GM21367 (cell line): ENCODE measurements at regions not wholly inside any gene's neighbourhood (a gene's known extent, or its start where the extent isn't known, plus 50 kb on each side); places are given as distances from the start of the nearest gene placed in this dataset.
"Not testable (repeated sequence)": the region's sequence is repeated elsewhere in the genome, so short reads cannot be mapped to it uniquely, and the experiment has no call there.

ENCODE experiments used
- ATAC-seq: cut with Tn5 transposase; IDR thresholded peaks from one replicate; pipeline ENCODE4 v1.9.1; 2021; ENCODE audit not compliant: unreplicated experiment

DNA sequence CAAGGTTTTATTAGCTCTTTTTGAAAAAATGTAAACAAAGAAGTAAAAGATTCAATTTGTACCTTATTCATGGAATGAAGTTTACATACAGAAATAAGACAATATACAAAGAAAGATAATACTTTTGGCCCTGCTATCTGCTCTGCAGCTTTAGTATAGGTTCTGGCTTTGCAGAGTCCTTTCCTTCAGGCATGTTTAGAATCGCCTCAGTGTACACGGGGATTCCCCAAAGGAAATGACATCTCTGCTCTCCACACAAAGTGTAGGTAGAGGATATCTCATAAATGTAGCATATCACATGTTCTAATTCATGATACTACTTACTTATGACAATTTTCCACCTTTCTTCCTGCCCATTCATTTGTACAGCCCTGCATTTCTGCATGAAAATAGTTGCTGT is 222.6 kb upstream of the DPYD start:
- no peak for ATAC-seq

DNA sequence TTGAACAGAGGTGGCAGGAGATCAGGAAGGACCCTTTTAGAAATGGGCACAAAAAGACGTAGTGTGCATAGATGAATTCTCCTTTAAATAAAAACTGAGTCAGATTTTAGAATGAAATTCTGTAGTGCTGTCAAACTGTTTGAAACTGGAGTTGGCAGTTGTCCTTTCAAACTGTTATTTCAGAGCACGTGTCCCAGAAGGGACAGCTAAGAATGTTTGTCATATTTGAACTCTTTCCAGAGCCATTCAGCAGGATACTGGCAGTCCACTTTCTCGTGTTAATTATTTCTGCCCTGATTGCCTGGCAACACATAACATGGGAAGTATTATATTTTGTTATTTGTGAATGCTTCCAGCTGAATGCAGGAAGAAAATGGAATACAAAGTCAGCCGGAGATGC is 212.3 kb upstream of the DPYD start:
- no peak for ATAC-seq

DNA sequence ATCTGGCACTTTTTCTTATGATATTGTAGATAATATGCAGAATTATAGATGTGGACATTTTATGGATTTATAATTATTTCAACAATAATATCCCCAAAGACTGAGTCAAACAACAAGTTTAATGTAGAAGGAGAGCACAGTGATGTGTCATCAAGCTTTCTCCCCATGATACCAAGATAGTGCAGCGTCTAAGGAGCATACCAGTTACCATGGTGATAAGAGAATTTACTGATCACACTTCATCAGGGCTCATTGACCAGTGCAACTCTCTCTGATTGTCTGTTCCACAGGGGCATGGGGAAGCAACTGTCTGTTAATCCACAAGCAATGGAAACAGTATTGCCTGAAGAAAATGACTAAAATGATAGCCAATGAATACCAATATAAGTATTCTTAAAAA is 209.6 kb upstream of the DPYD start:
- no peak for ATAC-seq

DNA sequence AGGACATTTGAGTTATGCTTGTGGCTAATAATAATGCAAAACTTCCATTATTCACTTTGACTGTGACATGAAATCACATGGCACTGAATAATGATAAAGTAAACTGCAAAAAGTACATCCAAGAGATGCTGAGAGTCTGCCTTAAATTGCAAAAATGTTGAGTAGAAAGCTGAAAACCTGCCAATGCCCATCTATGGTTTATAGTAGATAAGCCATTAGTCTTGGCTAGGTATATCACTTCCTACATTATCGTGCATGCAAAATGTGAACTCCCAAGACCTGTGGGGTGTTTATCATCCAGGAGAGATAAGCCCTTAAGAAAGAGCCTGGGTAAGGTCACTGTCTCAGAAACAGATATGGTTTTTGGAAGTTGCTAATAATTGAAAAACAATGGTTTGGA is 208.7 kb upstream of the DPYD start:
- no peak for ATAC-seq

DNA sequence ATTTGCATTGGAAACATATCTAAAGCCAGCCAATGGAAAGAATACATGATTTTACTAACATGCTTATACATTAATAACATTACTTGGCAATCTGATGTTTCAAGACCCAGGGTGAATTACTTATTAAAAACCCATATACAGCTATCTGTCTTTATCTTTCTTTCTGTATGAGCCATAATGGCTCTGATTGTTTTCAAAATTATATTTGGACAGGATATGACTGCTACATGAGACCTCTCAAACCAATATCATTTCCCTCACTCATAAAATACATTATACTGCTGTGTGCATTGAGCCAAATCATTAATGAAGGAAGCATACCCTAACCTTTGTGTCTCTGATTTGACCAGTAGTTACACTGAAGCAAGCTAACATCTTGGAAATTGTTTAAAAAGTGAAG is 205.9 kb upstream of the DPYD start:
- no peak for ATAC-seq

DNA sequence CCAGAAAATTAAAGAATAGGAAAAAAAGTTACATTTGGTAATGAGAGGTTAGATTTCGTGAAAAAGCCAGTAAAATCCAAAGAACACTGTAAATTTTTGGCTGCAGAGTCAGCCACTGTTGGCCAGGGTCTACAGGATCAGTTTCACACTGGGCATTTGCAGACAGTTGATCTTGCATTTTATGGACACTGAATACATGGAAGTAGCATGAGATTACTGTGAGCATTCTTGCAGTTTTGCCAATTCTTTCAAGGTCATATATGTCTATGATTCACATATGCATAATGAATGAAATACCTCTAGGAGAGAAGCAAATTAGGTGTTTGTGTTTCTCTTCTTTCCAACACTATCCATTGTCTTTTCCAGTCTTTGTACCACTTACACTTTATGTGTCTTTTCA is 200.8 kb upstream of the DPYD start:
- ATAC-seq, result no peak

DNA sequence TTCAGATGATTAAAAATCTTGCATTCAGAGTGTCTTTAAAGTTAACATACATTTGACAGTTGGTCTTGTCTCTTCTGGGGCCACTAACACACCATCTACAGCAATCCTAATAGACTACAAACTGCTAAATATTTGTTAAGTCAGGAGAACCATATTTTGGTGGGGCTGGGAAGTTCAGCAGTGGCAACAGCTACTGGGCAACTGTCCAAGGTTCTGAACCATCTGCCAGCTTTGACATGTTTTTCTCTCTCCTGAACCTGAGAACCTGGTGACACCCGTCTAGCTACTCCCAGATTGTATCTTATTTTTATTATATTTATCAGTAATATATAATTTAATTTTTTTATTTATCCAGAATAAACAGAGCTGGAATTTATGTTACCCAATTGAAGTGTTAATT is 199.0 kb upstream of the DPYD start:
- ATAC-seq, result no peak

DNA sequence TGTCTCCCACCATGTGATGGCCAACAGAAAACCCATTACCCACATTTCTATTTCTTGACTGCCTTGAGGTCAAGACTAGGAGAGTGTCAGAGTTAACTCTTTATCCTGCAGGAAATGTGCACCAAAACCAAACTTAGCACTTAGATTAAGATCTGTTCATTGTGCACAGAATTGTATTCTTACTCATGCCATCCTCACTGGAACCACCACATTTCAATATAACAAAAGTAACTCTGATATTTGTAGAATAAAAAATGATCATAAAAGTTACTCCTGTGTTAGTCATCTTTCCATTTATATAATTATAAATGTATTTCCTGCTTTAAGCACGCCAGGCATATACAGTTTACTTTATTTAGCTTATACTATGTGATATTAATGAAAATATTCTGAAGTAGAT is 193.0 kb upstream of the DPYD start:
- no peak for ATAC-seq

DNA sequence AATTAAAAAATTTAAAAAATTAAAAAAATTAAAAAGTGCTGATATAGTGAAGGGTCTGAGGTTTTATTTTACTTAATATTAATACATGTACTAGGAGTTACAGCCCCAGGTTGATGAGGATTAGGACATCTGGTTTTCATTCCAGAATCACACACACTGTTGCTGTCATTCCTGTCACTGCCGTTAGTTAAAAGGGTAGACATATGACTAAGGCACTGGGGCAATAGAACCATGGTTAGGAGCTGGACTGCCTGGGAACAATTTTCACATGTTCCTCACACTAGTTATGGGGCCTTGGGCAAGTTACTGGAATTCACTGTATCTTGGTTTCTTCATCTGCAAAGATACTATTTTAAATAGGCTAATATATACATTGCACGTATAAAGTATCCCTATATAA is 191.8 kb upstream of the DPYD start:
- ATAC-seq, result no peak

DNA sequence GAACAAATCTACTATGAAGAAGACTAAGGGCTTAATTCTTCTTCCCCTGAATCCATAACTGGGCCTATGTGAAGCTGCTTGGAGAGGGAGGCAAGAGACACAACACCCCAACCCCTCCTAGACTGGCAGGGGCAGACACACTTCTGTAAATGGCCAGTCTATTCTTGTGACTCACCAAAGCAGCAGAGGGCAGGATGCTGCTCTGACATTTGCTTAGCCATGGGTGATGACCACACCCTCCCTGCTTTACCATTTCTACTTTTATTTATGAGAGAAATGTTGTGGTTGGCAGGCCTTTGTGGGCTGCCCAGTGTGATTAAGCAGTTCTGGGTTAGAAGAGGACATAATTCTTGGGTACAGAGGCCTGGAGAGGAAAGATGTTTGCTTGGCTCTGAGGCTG is 189.8 kb upstream of the DPYD start:
- no peak for ATAC-seq

DNA sequence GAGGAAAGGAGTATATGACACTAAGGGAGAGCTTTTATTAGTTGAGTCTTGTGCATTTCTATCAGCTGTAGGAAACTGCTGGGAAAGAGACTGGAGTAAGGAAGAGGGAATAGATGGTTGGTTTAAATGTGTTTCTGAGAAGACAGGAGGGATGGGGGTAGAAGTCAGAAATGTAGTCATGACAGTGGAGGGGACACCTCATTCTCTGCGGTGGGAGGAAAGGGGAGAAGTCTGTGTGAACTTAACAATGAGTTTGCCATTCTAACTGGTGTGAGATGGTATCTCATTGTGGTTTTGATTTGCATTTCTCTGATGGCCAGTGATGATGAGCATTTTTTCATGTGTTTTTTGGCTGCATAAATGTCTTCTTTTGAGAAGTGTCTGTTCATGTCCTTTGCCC is 187.5 kb upstream of the DPYD start:
- not testable (repeated sequence) for ATAC-seq

DNA sequence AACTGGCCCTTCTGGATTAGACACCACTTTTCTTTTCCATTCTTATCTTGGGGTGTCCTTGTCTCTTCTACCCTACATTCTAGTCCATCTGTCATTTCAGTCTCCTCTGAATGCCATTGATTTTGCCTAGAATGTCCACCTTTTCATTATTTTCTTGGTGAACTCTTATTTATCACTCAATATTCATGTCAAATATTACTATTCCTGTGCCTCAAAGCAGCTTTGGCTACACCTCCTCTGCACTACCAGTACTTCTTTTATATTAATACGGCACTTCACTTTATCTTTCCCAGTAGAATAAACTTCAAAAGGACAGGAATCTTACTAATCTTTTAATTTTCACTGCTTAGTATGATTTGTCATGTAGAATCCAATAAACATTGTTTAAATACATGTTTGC is 186.4 kb upstream of the DPYD start:
- no peak for ATAC-seq

DNA sequence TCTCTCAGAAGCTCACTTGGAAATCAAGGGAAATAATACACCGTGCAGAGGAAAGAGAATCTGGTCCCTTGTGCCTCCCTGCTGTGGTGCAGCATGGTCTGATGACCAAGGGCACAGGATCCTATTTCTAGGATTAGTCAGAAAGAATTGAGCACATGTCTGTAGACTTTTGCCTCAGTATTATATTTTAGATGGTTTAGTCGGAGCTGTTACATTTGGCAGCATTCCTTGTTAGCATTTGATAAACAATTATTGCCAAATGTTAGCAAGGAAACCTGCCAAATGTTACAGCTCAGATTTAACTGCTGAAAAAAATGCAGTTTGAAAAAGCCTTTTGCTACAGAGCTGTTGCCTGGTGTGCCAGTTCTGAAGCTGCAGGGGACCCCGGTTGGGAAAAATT is 183.5 kb upstream of the DPYD start:
- ATAC-seq, result no peak

DNA sequence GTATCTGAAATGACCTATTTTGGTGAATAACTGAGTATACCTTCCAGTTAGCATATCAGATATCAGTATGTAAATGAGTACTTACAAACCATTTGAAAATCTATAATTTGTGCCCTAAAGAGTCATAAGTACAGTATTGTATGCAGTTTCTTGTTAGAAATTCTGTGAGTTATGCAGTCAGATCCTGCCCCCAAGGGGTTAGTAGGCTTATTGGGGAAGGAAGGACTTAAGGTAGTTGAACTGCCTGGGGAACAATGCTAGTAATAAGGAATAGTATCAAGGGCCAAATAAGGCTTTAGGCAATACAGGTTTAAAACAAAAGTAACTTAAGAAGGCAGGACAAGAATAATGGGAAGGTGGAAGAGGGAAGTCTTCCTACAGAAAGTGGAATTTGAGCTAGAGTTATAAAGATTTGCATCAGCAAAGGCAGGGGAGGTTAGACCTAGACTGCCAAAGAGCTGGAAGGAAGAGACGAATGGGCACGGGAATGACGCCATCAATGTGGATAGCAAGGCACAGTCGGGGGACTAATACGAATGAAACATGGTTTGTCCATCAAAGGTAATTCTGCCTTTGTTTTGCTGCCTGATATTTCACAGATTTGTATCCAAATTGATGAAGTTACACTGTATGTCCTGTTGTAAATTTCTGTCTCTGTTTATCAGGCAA is 182.9 kb upstream of the DPYD start:
- ATAC-seq, result no peak

DNA sequence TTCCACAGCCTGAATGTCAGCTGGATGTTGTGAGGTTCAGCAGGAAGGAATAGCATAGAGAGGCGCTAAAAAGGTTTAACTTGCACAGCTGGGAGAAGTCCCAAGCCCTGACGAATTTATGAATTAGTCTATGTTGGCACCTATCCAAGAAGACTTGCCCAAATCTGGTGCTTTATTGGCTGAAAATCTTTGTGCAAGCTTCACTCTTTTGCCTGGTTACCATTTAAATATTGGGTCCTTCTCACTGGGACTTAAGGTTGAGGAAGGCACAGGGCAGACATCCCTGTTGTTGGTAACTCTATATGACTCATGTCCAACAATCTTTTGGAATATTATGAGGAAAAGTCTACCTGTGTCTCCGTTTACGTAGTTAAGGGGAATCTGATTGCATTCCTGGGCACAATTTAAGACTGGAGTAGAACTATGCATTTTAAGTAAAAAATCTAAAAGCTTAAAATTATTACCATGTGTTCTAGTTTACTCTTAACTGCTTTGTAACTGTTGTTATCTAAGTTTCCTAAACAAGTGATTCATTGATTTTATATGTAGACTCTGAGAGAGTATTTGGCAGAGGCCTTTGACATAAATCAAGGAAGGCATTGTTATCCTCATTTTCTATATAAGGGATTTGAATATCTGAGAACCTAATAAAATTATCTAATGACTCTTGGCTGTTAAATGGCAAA is 181.7 kb upstream of the DPYD start:
- no peak for ATAC-seq

DNA sequence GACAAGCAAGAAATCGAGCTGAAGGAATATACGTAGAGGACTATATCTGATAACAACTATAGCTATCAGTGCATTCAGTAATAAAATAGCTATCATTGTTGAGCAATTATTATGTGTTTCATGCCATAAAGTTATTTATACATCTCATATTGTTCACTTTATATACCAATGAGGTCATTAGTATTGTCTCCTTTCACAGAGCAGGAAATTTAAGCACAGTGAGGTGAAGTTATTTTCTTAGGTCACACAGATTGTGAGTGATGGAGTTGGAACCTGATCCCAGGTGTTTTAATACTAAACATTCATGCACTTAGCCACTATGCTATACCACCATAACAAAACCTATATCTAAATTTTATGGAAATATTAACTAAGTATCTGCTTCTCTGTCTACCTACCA is 180.5 kb upstream of the DPYD start:
- no peak for ATAC-seq

DNA sequence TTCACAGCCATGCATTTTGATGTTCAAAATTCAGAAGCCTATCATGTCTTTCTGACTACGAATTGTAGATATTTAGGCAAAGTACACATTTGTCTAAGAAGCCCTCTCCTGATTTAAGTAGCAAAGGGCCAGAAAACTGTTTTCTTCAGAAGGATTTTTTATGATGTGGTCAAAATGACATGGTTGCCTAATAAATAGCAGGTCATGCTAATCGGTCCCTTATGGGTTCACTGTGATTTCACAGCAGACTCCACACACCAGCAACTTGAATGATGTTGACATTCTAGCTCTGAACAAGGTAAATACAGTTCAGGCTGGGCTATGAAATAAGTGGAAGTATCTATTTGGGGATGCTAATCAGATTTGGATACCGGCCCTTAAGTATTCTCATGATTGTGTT is 178.7 kb upstream of the DPYD start:
- no peak for ATAC-seq

DNA sequence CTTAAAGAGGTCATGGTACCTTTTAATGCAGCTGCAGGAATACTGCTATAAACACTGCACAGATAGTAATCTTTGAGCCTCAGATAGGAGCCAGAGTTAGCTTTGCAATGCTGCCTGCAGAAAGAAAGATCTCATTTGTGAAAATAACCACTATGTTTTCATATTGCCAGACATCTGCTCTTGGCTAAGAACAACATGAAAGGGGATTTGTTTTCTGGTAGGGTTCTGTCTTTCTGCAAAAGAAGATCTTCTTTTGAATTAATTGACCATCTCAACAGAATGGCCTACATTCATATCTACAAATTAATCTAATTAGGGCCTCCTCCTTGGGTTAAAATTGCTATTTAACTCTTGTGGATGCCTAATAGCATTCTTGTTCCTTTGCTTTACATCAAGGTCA is 177.6 kb upstream of the DPYD start:
- ATAC-seq, result no peak

DNA sequence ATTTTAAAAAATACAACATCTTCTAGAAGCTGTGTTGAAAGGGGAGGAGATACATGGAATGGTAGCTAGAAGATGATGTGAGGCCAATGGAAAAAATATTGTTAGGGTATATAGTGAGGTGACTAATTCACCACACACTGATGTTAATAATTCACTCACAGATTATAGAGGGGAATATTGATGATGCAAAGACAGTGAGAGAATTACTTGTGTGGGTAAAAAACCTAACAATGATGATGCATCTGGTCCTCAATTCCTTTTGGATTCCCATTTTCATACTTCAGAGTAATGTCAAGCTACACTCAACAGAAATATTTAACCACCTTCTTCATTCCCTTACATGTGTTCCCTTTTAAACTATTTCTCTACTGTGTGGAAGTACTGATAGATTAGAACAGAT is 169.5 kb upstream of the DPYD start:
- no peak for ATAC-seq

DNA sequence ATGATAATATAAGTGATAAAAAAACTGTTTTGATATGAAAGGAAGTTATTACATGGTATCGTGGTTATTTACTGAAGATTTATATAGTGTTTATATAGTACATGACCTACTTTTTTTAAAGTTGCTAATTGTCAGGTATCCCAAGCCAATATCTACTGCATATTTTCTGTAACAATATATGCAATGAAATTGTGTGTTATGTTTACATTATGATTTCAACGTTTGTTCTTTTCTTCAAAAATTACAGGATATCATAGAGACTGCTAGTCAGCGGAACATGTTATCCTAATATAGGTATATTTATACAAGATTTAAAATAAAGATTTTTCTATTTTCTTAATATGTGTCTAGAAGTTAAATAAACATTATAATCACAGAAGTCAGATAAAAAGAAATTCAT is 167.5 kb upstream of the DPYD start:
- no peak for ATAC-seq

DNA sequence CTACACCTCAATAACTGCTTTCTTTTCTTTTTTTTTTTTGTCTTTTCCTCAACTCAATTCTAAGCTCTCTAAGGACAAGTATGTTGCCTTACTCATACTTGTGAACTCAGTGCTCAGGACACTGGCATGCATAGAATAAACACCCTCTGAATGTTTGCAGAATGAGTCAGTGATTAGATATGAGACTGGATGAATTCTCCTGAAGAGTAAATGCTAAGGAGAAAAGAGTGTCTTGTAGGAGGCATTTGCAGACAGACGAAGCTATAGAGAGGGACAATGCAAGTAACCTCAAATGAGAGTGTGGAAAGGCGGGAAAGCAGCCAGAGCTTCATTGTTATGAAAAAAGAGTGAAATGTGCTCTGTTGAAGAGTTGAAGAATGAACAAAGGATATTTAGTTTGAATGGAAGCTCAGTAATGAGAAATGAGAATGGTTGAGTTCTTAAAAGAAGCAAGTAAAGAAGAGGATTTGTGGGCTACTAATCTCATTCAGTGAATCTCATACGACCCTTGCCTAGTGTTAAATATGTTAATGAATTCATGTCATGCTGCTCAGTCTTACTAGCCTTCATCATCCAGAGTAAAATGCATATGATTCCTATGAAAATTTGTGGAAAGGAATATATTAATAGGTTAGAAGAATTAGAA is 166.1 kb upstream of the DPYD start:
- no peak for ATAC-seq

DNA sequence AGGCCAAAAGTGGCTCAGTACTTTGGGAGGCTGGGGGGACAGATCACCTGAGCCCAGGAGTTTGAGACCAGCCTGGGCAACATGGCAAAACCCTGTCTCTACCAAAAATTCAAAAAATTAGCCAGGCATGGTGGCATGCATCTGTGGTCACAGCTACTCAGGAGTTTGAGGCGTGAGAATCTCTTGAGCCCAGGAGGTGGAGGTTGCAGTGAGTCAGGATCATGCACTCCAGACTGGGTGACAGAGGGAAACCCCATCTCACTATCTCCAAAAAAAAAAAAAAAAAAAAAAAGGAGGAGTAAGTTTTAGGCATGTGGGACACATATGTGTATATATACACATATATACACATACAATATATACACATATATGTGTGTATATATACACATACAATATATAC is 165.3 kb upstream of the DPYD start:
- no peak for ATAC-seq

DNA sequence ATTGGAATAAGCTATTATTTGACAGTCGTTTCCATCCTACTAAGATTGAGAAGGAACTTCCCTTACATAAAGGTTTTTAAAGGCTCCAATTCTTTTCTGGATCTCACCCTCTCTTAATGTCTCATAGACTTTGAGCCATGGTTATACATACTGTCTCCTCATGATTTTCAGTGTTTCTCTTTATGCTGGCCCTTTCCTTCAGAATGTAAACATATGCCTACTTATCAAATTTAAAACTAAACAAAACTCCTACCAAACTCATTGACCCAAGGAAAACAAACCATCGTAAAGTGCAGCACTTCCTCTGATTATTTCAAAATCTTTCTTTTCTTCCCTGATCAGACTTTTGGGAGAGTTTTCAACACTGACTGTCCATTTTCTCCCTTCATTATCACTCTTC is 163.4 kb upstream of the DPYD start:
- no peak for ATAC-seq
